ENCODE measurements at regions not wholly inside any gene's neighbourhood (a gene's known extent, or its start where the extent isn't known, plus 50 kb on each side); places are given as distances from the start of the nearest gene placed in this dataset.
"Not testable (repeated sequence)": the region's sequence is repeated elsewhere in the genome, so short reads cannot be mapped to it uniquely, and the experiment has no call there.

GRCh38 chr2:144619760-144620159 lies 99.8 kb upstream of the ZEB2 start:
- no peak overlapping the region for H2AFZ ChIP-seq (ENCODE audit: low read depth, low read length)
- no peaks in the 10 kb centered on the region for H3K27me3 ChIP-seq (ENCODE audit: insufficient read depth, low read length)
- no peak overlapping the region for H3K27ac ChIP-seq (ENCODE audit: low read depth, low read length)
- H3K4me1 ChIP-seq (ENCODE audit: insufficient read depth, low read length), result no peaks in the 10 kb centered on the region
- Mint-ChIP-seq H3K4me1 (ENCODE audit: low read depth, unreplicated experiment) (no peaks in the 10 kb centered on the region), H3K4me3 (ENCODE audit: unreplicated experiment) (no peak overlapping the region), H3K27me3 (ENCODE audit: low read depth, unreplicated experiment) (no peaks in the 10 kb centered on the region), H3K36me3 (ENCODE audit: low read depth, unreplicated experiment) (no peaks in the 10 kb centered on the region), H3K9me3 (ENCODE audit: unreplicated experiment) (peaks cover 10% of the 10 kb centered on the region), H3K27ac (ENCODE audit: unreplicated experiment) (no peak overlapping the region)
- DNase-seq (ENCODE audit: low read depth), result no peak
- H4K20me1 ChIP-seq (ENCODE audit: insufficient read depth, low read length), result no peaks in the 10 kb centered on the region
- no peak overlapping the region for H3K4me3 ChIP-seq (ENCODE audit: insufficient read depth, low read depth, low read length)
- H3K4me2 ChIP-seq (ENCODE audit: low read length), result no peak overlapping the region
- no peaks in the 10 kb centered on the region for H3K79me2 ChIP-seq (ENCODE audit: insufficient read depth, low read length)
- H3K36me3 ChIP-seq (ENCODE audit: insufficient read depth, low read length), result no peaks in the 10 kb centered on the region
- FAIRE-seq, result no peak
- no peak for TF ChIP-seq EZH2 (IDR thresholded peaks at IDR 0.05; ENCODE audit: insufficient read depth, low read length)
- TF ChIP-seq CTCF (IDR thresholded peaks at IDR 0.05; ENCODE audit: insufficient read depth, low read depth, low read length), result no peak
- no peak overlapping the region for H3K9ac ChIP-seq (ENCODE audit: low read length)
- no peaks in the 10 kb centered on the region for H3K9me3 ChIP-seq (ENCODE audit: insufficient read depth, low read depth, low read length)

- not testable (repeated sequence) for H3K4me2 ChIP-seq (ENCODE audit: low read length); H3K27ac ChIP-seq (ENCODE audit: low read depth, low read length); H3K4me1 Mint-ChIP-seq (ENCODE audit: low read depth, unreplicated experiment); H3K9me3 Mint-ChIP-seq (ENCODE audit: unreplicated experiment); H2AFZ ChIP-seq (ENCODE audit: low read depth, low read length); H3K9ac ChIP-seq (ENCODE audit: low read length); H3K4me1 ChIP-seq (ENCODE audit: insufficient read depth, low read length); H3K36me3 ChIP-seq (ENCODE audit: insufficient read depth, low read length); H3K4me3 Mint-ChIP-seq (ENCODE audit: unreplicated experiment); H3K27me3 ChIP-seq (ENCODE audit: insufficient read depth, low read length); H3K79me2 ChIP-seq (ENCODE audit: insufficient read depth, low read length); H3K9me3 ChIP-seq (ENCODE audit: insufficient read depth, low read depth, low read length); DNase-seq (ENCODE audit: low read depth); H4K20me1 ChIP-seq (ENCODE audit: insufficient read depth, low read length); FAIRE-seq; H3K27me3 Mint-ChIP-seq (ENCODE audit: low read depth, unreplicated experiment); H3K36me3 Mint-ChIP-seq (ENCODE audit: low read depth, unreplicated experiment); H3K27ac Mint-ChIP-seq (ENCODE audit: unreplicated experiment); H3K4me3 ChIP-seq (ENCODE audit: insufficient read depth, low read depth, low read length)
Measured at GRCh38 chr2:144617171-144617570, 97.3 kb upstream of the ZEB2 start.

GRCh38 chr2:144615866-144616565 lies 96.1 kb upstream of the ZEB2 start:
- no peak for DNase-seq (ENCODE audit: low read depth)
- H3K79me2 ChIP-seq (ENCODE audit: insufficient read depth, low read length), result no peaks in the 10 kb centered on the region
- H3K27me3 ChIP-seq (ENCODE audit: insufficient read depth, low read length), result no peaks in the 10 kb centered on the region
- Mint-ChIP-seq H3K4me3 (ENCODE audit: unreplicated experiment) (no peak overlapping the region), H3K4me1 (ENCODE audit: low read depth, unreplicated experiment) (no peaks in the 10 kb centered on the region), H3K9me3 (ENCODE audit: unreplicated experiment) (no peaks in the 10 kb centered on the region), H3K27ac (ENCODE audit: unreplicated experiment) (no peak overlapping the region), H3K36me3 (ENCODE audit: low read depth, unreplicated experiment) (no peaks in the 10 kb centered on the region), H3K27me3 (ENCODE audit: low read depth, unreplicated experiment) (peaks cover 3% of the 10 kb centered on the region)
- H2AFZ ChIP-seq (ENCODE audit: low read depth, low read length), result no peak overlapping the region
- no peak for TF ChIP-seq CTCF (IDR thresholded peaks at IDR 0.05; ENCODE audit: insufficient read depth, low read depth, low read length)
- TF ChIP-seq EZH2 (IDR thresholded peaks at IDR 0.05; ENCODE audit: insufficient read depth, low read length), result no peak
- no peaks in the 10 kb centered on the region for H4K20me1 ChIP-seq (ENCODE audit: insufficient read depth, low read length)
- H3K4me3 ChIP-seq (ENCODE audit: insufficient read depth, low read depth, low read length), result no peak overlapping the region
- no peaks in the 10 kb centered on the region for H3K36me3 ChIP-seq (ENCODE audit: insufficient read depth, low read length)
- no peaks in the 10 kb centered on the region for H3K4me1 ChIP-seq (ENCODE audit: insufficient read depth, low read length)
- FAIRE-seq, result no peak
- H3K9ac ChIP-seq (ENCODE audit: low read length), result no peak overlapping the region
- no peak overlapping the region for H3K27ac ChIP-seq (ENCODE audit: low read depth, low read length)
- no peaks in the 10 kb centered on the region for H3K9me3 ChIP-seq (ENCODE audit: insufficient read depth, low read depth, low read length)
- H3K4me2 ChIP-seq (ENCODE audit: low read length), result no peak overlapping the region

Measured in astrocyte (in vitro differentiated cells and primary cell).